ENCODE measurements at regions not wholly inside any gene's neighbourhood (a gene's known extent, or its start where the extent isn't known, plus 50 kb on each side); places are given as distances from the start of the nearest gene placed in this dataset.
A peak's percentile ranks its signal among the peaks of the same experiment; 100 is the strongest.

- TF ChIP-seq CTCF (IDR thresholded peaks at IDR 0.05; ENCODE audit: low read length) (no peak), EZH2 (optimal IDR thresholded peaks at IDR 0.05; ENCODE audit: low read depth, low read length) (no peak), EZH2phosphoT487 (IDR thresholded peaks at IDR 0.05; ENCODE audit: low read length) (no peak)
- no peaks in the 10 kb centered on the region for H3K79me2 ChIP-seq (ENCODE audit: low read length)
- H3K4me3 ChIP-seq (ENCODE audit: low read length) = no peak overlapping the region
- H3K9ac ChIP-seq (ENCODE audit: low read length) = no peak overlapping the region
- H4K20me1 ChIP-seq (ENCODE audit: insufficient read depth, low read length) = no peaks in the 10 kb centered on the region
- H3K9me3 ChIP-seq (replicated peaks; ENCODE audit: insufficient read depth, low read length) = no peaks in the 10 kb centered on the region
- H3K27ac ChIP-seq (ENCODE audit: low read length) = no peak overlapping the region
- no peaks in the 10 kb centered on the region for H3K36me3 ChIP-seq (replicated peaks; ENCODE audit: insufficient read depth, low read length)
- peak; percentile 57 for DNase-seq
- H3F3A ChIP-seq (ENCODE audit: insufficient read depth, low read length) = no peaks in the 10 kb centered on the region
- H3K4me2 ChIP-seq (ENCODE audit: low read depth, low read length) = no peak overlapping the region
- H3K9me2 ChIP-seq (replicated peaks; ENCODE audit: insufficient read depth, low read length) = no peaks in the 10 kb centered on the region
- peaks cover 14% of the 10 kb centered on the region; the same call in 1 of the 2 replicates for H3K4me1 ChIP-seq (ENCODE audit: low read length)
- H3K27me3 ChIP-seq (replicated peaks; ENCODE audit: insufficient read depth, low read length) = no peaks in the 10 kb centered on the region
- no peak overlapping the region for H2AFZ ChIP-seq (ENCODE audit: low read length)
These were observed 104.8 kb upstream of the ATP1A1 start for GRCh38 chr1:116268211-116268610.

DNA sequence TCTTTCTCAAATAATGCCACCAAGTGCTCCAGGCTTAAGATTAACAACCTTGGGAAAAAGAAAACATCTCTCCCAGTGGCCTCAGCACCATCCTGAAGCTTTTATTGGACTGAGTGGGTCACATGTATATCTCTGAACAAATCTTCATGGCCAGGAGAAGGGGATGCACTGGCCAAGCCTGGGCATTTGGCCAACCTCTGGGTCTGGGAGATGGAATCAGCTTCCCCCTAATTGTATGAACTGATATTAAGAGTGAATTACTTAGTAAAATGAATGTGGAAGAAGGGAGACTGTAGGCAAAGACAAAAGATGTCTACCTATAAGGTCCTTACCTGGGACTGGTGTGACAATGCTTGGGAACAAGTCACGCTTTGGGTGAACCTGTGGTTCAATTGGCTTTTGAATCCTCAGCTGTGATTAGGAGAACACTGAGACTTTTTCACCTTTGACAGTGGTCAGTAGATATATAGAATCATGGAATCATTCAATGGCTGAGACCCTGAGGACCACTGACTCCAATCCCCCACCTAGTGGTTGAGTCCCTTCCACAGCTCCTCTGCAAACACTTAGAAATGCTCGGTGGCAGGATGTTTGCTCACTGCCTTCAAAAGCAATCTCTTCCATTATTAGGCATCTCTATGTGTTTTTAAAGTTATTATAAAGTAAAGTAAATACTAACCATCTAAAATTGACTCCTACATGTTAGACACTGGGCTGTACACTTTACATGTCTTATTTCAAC lies 102.6 kb upstream of the ATP1A1 start:
- Histone ChIP-seq H3K4me3 (ENCODE audit: low read length) (no peak overlapping the region), H3K9ac (ENCODE audit: low read length) (no peak overlapping the region), H3K27me3 (replicated peaks; ENCODE audit: insufficient read depth, low read length) (no peaks in the 10 kb centered on the region), H3K4me2 (ENCODE audit: low read depth, low read length) (no peak overlapping the region), H2AFZ (ENCODE audit: low read length) (no peak overlapping the region), H4K20me1 (ENCODE audit: insufficient read depth, low read length) (no peaks in the 10 kb centered on the region), H3K4me1 (ENCODE audit: low read length) (peaks cover 14% of the 10 kb centered on the region; the same call in 1 of the 2 replicates), H3K79me2 (ENCODE audit: low read length) (no peaks in the 10 kb centered on the region), H3K9me3 (replicated peaks; ENCODE audit: insufficient read depth, low read length) (no peaks in the 10 kb centered on the region), H3K36me3 (replicated peaks; ENCODE audit: insufficient read depth, low read length) (no peaks in the 10 kb centered on the region), H3K9me2 (replicated peaks; ENCODE audit: insufficient read depth, low read length) (no peaks in the 10 kb centered on the region), H3K27ac (ENCODE audit: low read length) (no peak overlapping the region), H3F3A (ENCODE audit: insufficient read depth, low read length) (no peaks in the 10 kb centered on the region)
- TF ChIP-seq CTCF (IDR thresholded peaks at IDR 0.05; ENCODE audit: low read length) (no peak), EZH2 (optimal IDR thresholded peaks at IDR 0.05; ENCODE audit: low read depth, low read length) (no peak), EZH2phosphoT487 (IDR thresholded peaks at IDR 0.05; ENCODE audit: low read length) (no peak)
- DNase-seq = no peak

- H3K79me2 ChIP-seq (ENCODE audit: low read length) = no peaks in the 10 kb centered on the region
- H3F3A ChIP-seq (ENCODE audit: insufficient read depth, low read length) = no peaks in the 10 kb centered on the region
- H2AFZ ChIP-seq (ENCODE audit: low read length) = no peak overlapping the region
- no peaks in the 10 kb centered on the region for H3K27me3 ChIP-seq (replicated peaks; ENCODE audit: insufficient read depth, low read length)
- TF ChIP-seq EZH2 (optimal IDR thresholded peaks at IDR 0.05; ENCODE audit: low read depth, low read length) (no peak), EZH2phosphoT487 (IDR thresholded peaks at IDR 0.05; ENCODE audit: low read length) (no peak), CTCF (IDR thresholded peaks at IDR 0.05; ENCODE audit: low read length) (no peak)
- H3K9me2 ChIP-seq (replicated peaks; ENCODE audit: insufficient read depth, low read length) = no peaks in the 10 kb centered on the region
- H3K4me2 ChIP-seq (ENCODE audit: low read depth, low read length) = no peak overlapping the region
- no peak overlapping the region for H3K27ac ChIP-seq (ENCODE audit: low read length)
- H3K9me3 ChIP-seq (replicated peaks; ENCODE audit: insufficient read depth, low read length) = no peaks in the 10 kb centered on the region
- H3K36me3 ChIP-seq (replicated peaks; ENCODE audit: insufficient read depth, low read length) = no peaks in the 10 kb centered on the region
- H3K9ac ChIP-seq (ENCODE audit: low read length) = no peak overlapping the region
- H3K4me1 ChIP-seq (ENCODE audit: low read length) = peaks cover 3% of the 10 kb centered on the region; the same call in 1 of the 2 replicates
- H3K4me3 ChIP-seq (ENCODE audit: low read length) = no peak overlapping the region
- no peaks in the 10 kb centered on the region for H4K20me1 ChIP-seq (ENCODE audit: insufficient read depth, low read length)
- no peak for DNase-seq
These were observed 99.8 kb upstream of the ATP1A1 start for GRCh38 chr1:116273042-116273783.
